Thoracic aorta (tissue), 2 donors: ENCODE measurements at regions not wholly inside any gene's neighbourhood (a gene's known extent, or its start where the extent isn't known, plus 50 kb on each side); places are given as distances from the start of the nearest gene placed in this dataset.

ENCODE experiments used
- ATAC-seq: fragments of 150-250 bp; one replicate; pipeline ENCODE4 v1.8.0; 2017; ENCODE audit warnings: low read depth; ENCODE audit not compliant: insufficient number of reproducible peaks, low FRiP score
- DNase-seq: peaks from one replicate; pipeline ENCODE4 v3.0.0-alpha.2; 2020; ENCODE audit warnings: low spot score
- H3K27ac ChIP-seq, 2 donors: fragments of 200-600 bp; sonication (generic); 1 replicate in 1 of 2; 2 replicates in 1 of 2; pipeline ENCODE4 v1.5.1; 2016; ENCODE audit warnings: mild to moderate bottlenecking in 2 of 2, moderate library complexity in 2 of 2
- H3K27me3 ChIP-seq: fragments of 200-600 bp; sonication (generic); replicated peaks from 2 replicates; pipeline ENCODE4 v1.6.0; 2016; ENCODE audit warnings: mild to moderate bottlenecking; ENCODE audit not compliant: insufficient read depth
- H3K36me3 ChIP-seq: fragments of 200-600 bp; sonication (generic); one replicate; pipeline ENCODE4 v1.5.1; 2016
- H3K4me1 ChIP-seq, 2 donors: fragments of 200-600 bp; sonication (generic); 1 replicate in 1 of 2; 2 replicates in 1 of 2; pipeline versions ENCODE4 v1.5.1 to v1.6.0; 2016; ENCODE audit warnings: low read depth in 2 of 2, mild to moderate bottlenecking in 1 of 2; ENCODE audit not compliant: control insufficient read depth in 1 of 2
- H3K4me3 ChIP-seq: fragments of 200-600 bp; sonication (generic); 2 replicates; pipeline ENCODE4 v1.5.1; 2016; ENCODE audit warnings: mild to moderate bottlenecking
- H3K9me3 ChIP-seq: fragments of 200-600 bp; sonication (generic); 2 replicates; pipeline ENCODE4 v1.5.1; 2016
- CTCF ChIP-seq: fragments of 200-600 bp; sonication (generic); IDR thresholded peaks from one replicate; pipeline ENCODE4 v1.5.1; 2019; ENCODE audit warnings: antibody characterized with exemption

GRCh38 chr2:239574434-239575156, 173.8 kb upstream of the HDAC4 start:
- no peak for TF ChIP-seq CTCF
- Histone ChIP-seq H3K4me3 (no peak overlapping the region), H3K27ac (no peak overlapping the region), H3K27me3 (no peaks in the 10 kb centered on the region), H3K4me1 (no peaks in the 10 kb centered on the region), H3K36me3 (no peaks in the 10 kb centered on the region), H3K9me3 (no peaks in the 10 kb centered on the region)
- DNase-seq, result no peak
- ATAC-seq, result no peak

GRCh38 chr2:239574054-239574433, 173.2 kb upstream of the HDAC4 start:
- Histone ChIP-seq H3K27me3 (no peaks in the 10 kb centered on the region), H3K4me1 (no peaks in the 10 kb centered on the region), H3K9me3 (no peaks in the 10 kb centered on the region), H3K4me3 (no peak overlapping the region), H3K36me3 (no peaks in the 10 kb centered on the region), H3K27ac (no peak overlapping the region)
- no peak for ATAC-seq
- DNase-seq, result no peak
- TF ChIP-seq CTCF, result no peak

GRCh38 chr2:239570971-239571520, 170.2 kb upstream of the HDAC4 start:
- Histone ChIP-seq H3K27me3 (no peaks in the 10 kb centered on the region), H3K4me3 (no peak overlapping the region), H3K4me1 (no peaks in the 10 kb centered on the region), H3K9me3 (no peaks in the 10 kb centered on the region), H3K36me3 (no peaks in the 10 kb centered on the region), H3K27ac (no peak overlapping the region)
- no peak for TF ChIP-seq CTCF
- ATAC-seq, result no peak
- DNase-seq, result no peak

GRCh38 chr2:239570216-239570925, 169.6 kb upstream of the HDAC4 start:
- Histone ChIP-seq H3K4me1 (no peaks in the 10 kb centered on the region), H3K27me3 (no peaks in the 10 kb centered on the region), H3K4me3 (no peak overlapping the region), H3K36me3 (no peaks in the 10 kb centered on the region), H3K27ac (no peak overlapping the region), H3K9me3 (no peaks in the 10 kb centered on the region)
- ATAC-seq (no peak), DNase-seq (no peak)
- no peak for TF ChIP-seq CTCF

GRCh38 chr2:239569401-239570090, 168.7 kb upstream of the HDAC4 start:
- Histone ChIP-seq H3K4me1 (no peaks in the 10 kb centered on the region), H3K27me3 (no peaks in the 10 kb centered on the region), H3K27ac (no peak overlapping the region), H3K9me3 (no peaks in the 10 kb centered on the region), H3K4me3 (no peak overlapping the region), H3K36me3 (no peaks in the 10 kb centered on the region)
- ATAC-seq, result no peak
- TF ChIP-seq CTCF, result no peak
- no peak for DNase-seq
